ENCODE measurements at regions not wholly inside any gene's neighbourhood (a gene's known extent, or its start where the extent isn't known, plus 50 kb on each side); places are given as distances from the start of the nearest gene placed in this dataset.

- Mint-ChIP-seq H3K27me3 (no peaks in the 10 kb centered on the region), H3K36me3 (ENCODE audit: low read depth) (no peaks in the 10 kb centered on the region), H3K4me1 (ENCODE audit: low read depth) (no peaks in the 10 kb centered on the region), H3K4me3 (no peak overlapping the region), H3K9me3 (no peaks in the 10 kb centered on the region), H3K27ac (no peak overlapping the region)
- no peak for DNase-seq
These were observed 156.3 kb downstream of the IRS1 start for GRCh38 chr2:226643030-226643945.

GRCh38 chr2:226641008-226641407 lies 158.6 kb downstream of the IRS1 start:
- Mint-ChIP-seq H3K9me3 (no peaks in the 10 kb centered on the region), H3K4me1 (ENCODE audit: low read depth) (no peaks in the 10 kb centered on the region), H3K36me3 (ENCODE audit: low read depth) (no peaks in the 10 kb centered on the region), H3K27ac (no peak overlapping the region), H3K4me3 (no peak overlapping the region), H3K27me3 (peaks cover 3% of the 10 kb centered on the region)
- no peak for DNase-seq

- Mint-ChIP-seq H3K9me3 (no peaks in the 10 kb centered on the region), H3K27me3 (peaks cover 4% of the 10 kb centered on the region), H3K27ac (no peak overlapping the region), H3K4me1 (ENCODE audit: low read depth) (no peaks in the 10 kb centered on the region), H3K36me3 (ENCODE audit: low read depth) (no peaks in the 10 kb centered on the region), H3K4me3 (no peak overlapping the region)
- DNase-seq, result no peak
These were observed 159.1 kb downstream of the IRS1 start for GRCh38 chr2:226640501-226640900.

- DNase-seq, result no peak
- H3K4me3 Mint-ChIP-seq, result no peak overlapping the region
- H3K27me3 Mint-ChIP-seq, result peaks cover 4% of the 10 kb centered on the region
- no peaks in the 10 kb centered on the region for H3K4me1 Mint-ChIP-seq (ENCODE audit: low read depth)
- no peaks in the 10 kb centered on the region for H3K36me3 Mint-ChIP-seq (ENCODE audit: low read depth)
- no peaks in the 10 kb centered on the region for H3K9me3 Mint-ChIP-seq
- no peak overlapping the region for H3K27ac Mint-ChIP-seq
These were observed 160.1 kb downstream of the IRS1 start for GRCh38 chr2:226639550-226639949.

- H3K36me3 Mint-ChIP-seq (ENCODE audit: low read depth), result no peaks in the 10 kb centered on the region
- H3K27me3 Mint-ChIP-seq, result peaks cover 7% of the 10 kb centered on the region
- H3K4me3 Mint-ChIP-seq, result no peak overlapping the region
- no peak for DNase-seq
- no peak overlapping the region for H3K27ac Mint-ChIP-seq
- H3K4me1 Mint-ChIP-seq (ENCODE audit: low read depth), result no peaks in the 10 kb centered on the region
- no peaks in the 10 kb centered on the region for H3K9me3 Mint-ChIP-seq
These were observed 161.0 kb downstream of the IRS1 start for GRCh38 chr2:226638576-226638975.

- no peaks in the 10 kb centered on the region for H3K9me3 Mint-ChIP-seq
- H3K4me3 Mint-ChIP-seq, result no peak overlapping the region
- H3K36me3 Mint-ChIP-seq (ENCODE audit: low read depth), result no peaks in the 10 kb centered on the region
- H3K27ac Mint-ChIP-seq, result no peak overlapping the region
- no peak for DNase-seq
- peaks cover 7% of the 10 kb centered on the region for H3K27me3 Mint-ChIP-seq
- H3K4me1 Mint-ChIP-seq (ENCODE audit: low read depth), result no peaks in the 10 kb centered on the region
These were observed 162.2 kb downstream of the IRS1 start for GRCh38 chr2:226637383-226637782.

GRCh38 chr2:226636586-226636985 lies 163.0 kb downstream of the IRS1 start:
- H3K27me3 Mint-ChIP-seq, result peaks cover 8% of the 10 kb centered on the region
- no peak overlapping the region for H3K4me3 Mint-ChIP-seq
- H3K4me1 Mint-ChIP-seq (ENCODE audit: low read depth), result no peaks in the 10 kb centered on the region
- no peaks in the 10 kb centered on the region for H3K36me3 Mint-ChIP-seq (ENCODE audit: low read depth)
- no peaks in the 10 kb centered on the region for H3K9me3 Mint-ChIP-seq
- DNase-seq, result no peak
- H3K27ac Mint-ChIP-seq, result no peak overlapping the region

GRCh38 chr2:226634943-226635604 lies 164.5 kb downstream of the IRS1 start:
- H3K27ac Mint-ChIP-seq, result no peak overlapping the region
- H3K36me3 Mint-ChIP-seq (ENCODE audit: low read depth), result no peaks in the 10 kb centered on the region
- no peaks in the 10 kb centered on the region for H3K9me3 Mint-ChIP-seq
- DNase-seq, result no peak
- H3K4me1 Mint-ChIP-seq (ENCODE audit: low read depth), result no peaks in the 10 kb centered on the region
- H3K4me3 Mint-ChIP-seq, result no peak overlapping the region
- peaks cover 21% of the 10 kb centered on the region for H3K27me3 Mint-ChIP-seq

- H3K4me3 Mint-ChIP-seq, result no peak overlapping the region
These were observed 167.9 kb downstream of the IRS1 start for GRCh38 chr2:226631671-226632070.

GRCh38 chr2:226631187-226631586 lies 168.4 kb downstream of the IRS1 start:
- H3K4me1 Mint-ChIP-seq (ENCODE audit: low read depth), result no peaks in the 10 kb centered on the region

More at GRCh38 chr2:226631671-226632070, 167.9 kb downstream of the IRS1 start:
- no peaks in the 10 kb centered on the region for H3K4me1 Mint-ChIP-seq (ENCODE audit: low read depth)
- H3K27me3 Mint-ChIP-seq, result peaks cover 27% of the 10 kb centered on the region
- no peaks in the 10 kb centered on the region for H3K36me3 Mint-ChIP-seq (ENCODE audit: low read depth)
- DNase-seq, result no peak
- no peaks in the 10 kb centered on the region for H3K9me3 Mint-ChIP-seq
- no peak overlapping the region for H3K27ac Mint-ChIP-seq

GRCh38 chr2:226625946-226626345 lies 173.7 kb downstream of the IRS1 start:
- Mint-ChIP-seq H3K4me3 (no peak overlapping the region), H3K27ac (no peak overlapping the region), H3K36me3 (ENCODE audit: low read depth) (no peaks in the 10 kb centered on the region), H3K9me3 (no peaks in the 10 kb centered on the region), H3K4me1 (ENCODE audit: low read depth) (no peaks in the 10 kb centered on the region), H3K27me3 (peaks cover 14% of the 10 kb centered on the region)
- no peak for DNase-seq

More at GRCh38 chr2:226631187-226631586, 168.4 kb downstream of the IRS1 start:
- Mint-ChIP-seq H3K27ac (no peak overlapping the region), H3K36me3 (ENCODE audit: low read depth) (no peaks in the 10 kb centered on the region), H3K4me3 (no peak overlapping the region), H3K9me3 (no peaks in the 10 kb centered on the region), H3K27me3 (peaks cover 25% of the 10 kb centered on the region)
- no peak for DNase-seq

- Mint-ChIP-seq H3K4me1 (ENCODE audit: low read depth) (no peaks in the 10 kb centered on the region), H3K27ac (no peak overlapping the region), H3K36me3 (ENCODE audit: low read depth) (no peaks in the 10 kb centered on the region), H3K27me3 (peaks cover 8% of the 10 kb centered on the region), H3K4me3 (no peak overlapping the region), H3K9me3 (no peaks in the 10 kb centered on the region)
- DNase-seq, result no peak
These were observed 175.8 kb downstream of the IRS1 start for GRCh38 chr2:226623587-226624368.

GRCh38 chr2:226622484-226622883 lies 177.1 kb downstream of the IRS1 start:
- Mint-ChIP-seq H3K36me3 (ENCODE audit: low read depth) (no peaks in the 10 kb centered on the region), H3K9me3 (no peaks in the 10 kb centered on the region), H3K27me3 (peaks cover 3% of the 10 kb centered on the region), H3K4me1 (ENCODE audit: low read depth) (no peaks in the 10 kb centered on the region), H3K27ac (no peak overlapping the region), H3K4me3 (no peak overlapping the region)
- DNase-seq, result no peak

- Mint-ChIP-seq H3K27ac (no peak overlapping the region), H3K27me3 (peaks cover 6% of the 10 kb centered on the region), H3K9me3 (no peaks in the 10 kb centered on the region)
These were observed 179.4 kb downstream of the IRS1 start for GRCh38 chr2:226620176-226620575.

More at GRCh38 chr2:226620176-226620575, 179.4 kb downstream of the IRS1 start:
- no peaks in the 10 kb centered on the region for H3K36me3 Mint-ChIP-seq (ENCODE audit: low read depth)
- no peak overlapping the region for H3K4me3 Mint-ChIP-seq
- no peak for DNase-seq
- no peaks in the 10 kb centered on the region for H3K4me1 Mint-ChIP-seq (ENCODE audit: low read depth)

Measured in activated T-cell treated with anti-CD3 and anti-CD28 coated beads, Interleukin-2, amount 50 U/mL, for 24 hours (primary cell).